NOMO-1 (cell line): ENCODE measurements at regions not wholly inside any gene's neighbourhood (a gene's known extent, or its start where the extent isn't known, plus 50 kb on each side); places are given as distances from the start of the nearest gene placed in this dataset.
A peak's percentile ranks its signal among the peaks of the same experiment; 100 is the strongest.
"Not testable (repeated sequence)": the region's sequence is repeated elsewhere in the genome, so short reads cannot be mapped to it uniquely, and the experiment has no call there.

Experiments used
- DNase-seq, 2 experiments: peaks; one replicate each; lab custom pipeline; 2025; ENCODE audit not compliant: unreplicated experiment in 2 of 2; lab: John Stamatoyannopoulos, UW

GRCh38 chr10:109126016-109126415, 797.3 kb downstream of the XPNPEP1 start:
- DNase-seq, result no peak

GRCh38 chr10:109115179-109115578, 808.1 kb downstream of the XPNPEP1 start:
- DNase-seq, result peak; percentile 10 to 19

- DNase-seq, result no peak
Measured at GRCh38 chr10:109114579-109114978, 808.7 kb downstream of the XPNPEP1 start.

- DNase-seq, result no peak
Measured at GRCh38 chr10:109106604-109107003, 816.7 kb downstream of the XPNPEP1 start.

- no peak for DNase-seq
Measured at GRCh38 chr10:109105725-109106124, 817.6 kb downstream of the XPNPEP1 start.

- DNase-seq, result no peak
Measured at GRCh38 chr10:109104806-109105205, 818.5 kb downstream of the XPNPEP1 start.

- DNase-seq, result no peak
Measured at GRCh38 chr10:109103278-109103677, 820.0 kb downstream of the XPNPEP1 start.

GRCh38 chr10:109089779-109090178, 833.5 kb downstream of the XPNPEP1 start:
- no peak for DNase-seq

GRCh38 chr10:109071539-109071938, 851.8 kb downstream of the XPNPEP1 start:
- DNase-seq, result no peak

GRCh38 chr10:109070492-109070891, 852.8 kb downstream of the XPNPEP1 start:
- no peak for DNase-seq

GRCh38 chr10:109067031-109067430, 856.3 kb downstream of the XPNPEP1 start:
- DNase-seq, result no peak

- no peak for DNase-seq
Measured at GRCh38 chr10:109065821-109066220, 857.5 kb downstream of the XPNPEP1 start.

GRCh38 chr10:109062371-109062770, 860.9 kb downstream of the XPNPEP1 start:
- no peak for DNase-seq

- no peak for DNase-seq
Measured at GRCh38 chr10:109055243-109055642, 868.1 kb downstream of the XPNPEP1 start.

- no peak for DNase-seq
Measured at GRCh38 chr10:109047856-109048255, 875.5 kb downstream of the XPNPEP1 start.

GRCh38 chr10:109046427-109046826, 876.9 kb downstream of the XPNPEP1 start:
- DNase-seq, result not testable (repeated sequence)

GRCh38 chr10:109040622-109041021, 882.7 kb downstream of the XPNPEP1 start:
- DNase-seq, result no peak

- DNase-seq, result no peak
Measured at GRCh38 chr10:109037978-109038377, 885.3 kb downstream of the XPNPEP1 start.

GRCh38 chr10:109030581-109031210, 892.6 kb downstream of the XPNPEP1 start:
- no peak for DNase-seq

GRCh38 chr10:109029870-109030269, 893.4 kb downstream of the XPNPEP1 start:
- no peak for DNase-seq

GRCh38 chr10:109027534-109028185, 895.7 kb downstream of the XPNPEP1 start:
- DNase-seq, result no peak

- DNase-seq, result peak in 1 of 2 experiments; percentile 26
Measured at GRCh38 chr10:109025172-109025571, 898.1 kb downstream of the XPNPEP1 start.
